GM12874 (cell line): ENCODE measurements at regions not wholly inside any gene's neighbourhood (a gene's known extent, or its start where the extent isn't known, plus 50 kb on each side); places are given as distances from the start of the nearest gene placed in this dataset.

ENCODE experiments used
- TF ChIP-seq, protein P1 (sequence below): IDR thresholded peaks from 2 replicates; pipeline ENCODE4 v1.5.1; 2011; ENCODE audit warnings: low read depth, mild to moderate bottlenecking, control low read depth, low read length, moderate library complexity; ENCODE audit not compliant: insufficient read depth

DNA sequence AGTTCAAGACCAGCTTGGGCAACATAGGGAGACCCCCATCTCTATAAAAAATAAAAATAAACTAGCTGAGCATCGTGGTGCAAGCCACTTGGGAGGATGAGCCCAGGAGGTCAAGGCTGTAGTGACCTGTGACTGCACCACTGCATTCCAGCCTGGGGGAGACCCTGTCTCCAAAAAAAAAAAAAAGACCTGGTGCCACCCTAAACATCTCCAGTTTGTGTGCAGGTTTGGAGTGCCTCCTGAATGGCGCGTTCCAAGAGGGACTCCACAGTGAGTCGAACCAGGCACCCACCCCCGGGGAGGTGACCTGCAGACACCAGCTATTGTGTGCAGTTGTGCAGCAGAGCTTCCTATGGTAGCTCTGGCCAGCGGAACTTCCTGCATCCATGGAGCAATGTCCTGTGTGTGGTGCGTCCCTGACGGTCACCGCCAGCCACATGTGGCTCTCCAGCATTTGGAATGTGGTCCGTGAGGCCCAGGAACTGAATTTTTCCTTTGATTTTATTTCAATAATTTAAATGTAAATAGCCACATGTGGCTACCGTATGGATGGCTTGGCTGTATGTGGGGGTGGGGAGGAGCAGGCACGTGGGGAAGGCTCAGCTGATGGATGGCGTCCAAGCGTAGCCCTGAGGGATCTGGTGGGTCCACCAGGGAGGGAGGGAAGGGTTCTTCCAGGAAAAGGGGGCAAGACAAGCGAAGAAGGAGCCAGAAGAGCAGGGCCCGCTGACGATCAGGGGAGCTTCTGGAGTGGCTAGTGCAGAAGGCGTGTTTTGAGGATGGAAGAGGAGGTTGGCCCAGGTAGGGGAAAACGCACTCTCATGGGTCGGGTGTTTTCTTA lies 107.1 kb upstream of the GSE1 start:
- TF ChIP-seq, protein P1, sequence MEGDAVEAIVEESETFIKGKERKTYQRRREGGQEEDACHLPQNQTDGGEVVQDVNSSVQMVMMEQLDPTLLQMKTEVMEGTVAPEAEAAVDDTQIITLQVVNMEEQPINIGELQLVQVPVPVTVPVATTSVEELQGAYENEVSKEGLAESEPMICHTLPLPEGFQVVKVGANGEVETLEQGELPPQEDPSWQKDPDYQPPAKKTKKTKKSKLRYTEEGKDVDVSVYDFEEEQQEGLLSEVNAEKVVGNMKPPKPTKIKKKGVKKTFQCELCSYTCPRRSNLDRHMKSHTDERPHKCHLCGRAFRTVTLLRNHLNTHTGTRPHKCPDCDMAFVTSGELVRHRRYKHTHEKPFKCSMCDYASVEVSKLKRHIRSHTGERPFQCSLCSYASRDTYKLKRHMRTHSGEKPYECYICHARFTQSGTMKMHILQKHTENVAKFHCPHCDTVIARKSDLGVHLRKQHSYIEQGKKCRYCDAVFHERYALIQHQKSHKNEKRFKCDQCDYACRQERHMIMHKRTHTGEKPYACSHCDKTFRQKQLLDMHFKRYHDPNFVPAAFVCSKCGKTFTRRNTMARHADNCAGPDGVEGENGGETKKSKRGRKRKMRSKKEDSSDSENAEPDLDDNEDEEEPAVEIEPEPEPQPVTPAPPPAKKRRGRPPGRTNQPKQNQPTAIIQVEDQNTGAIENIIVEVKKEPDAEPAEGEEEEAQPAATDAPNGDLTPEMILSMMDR: no peak

DNA sequence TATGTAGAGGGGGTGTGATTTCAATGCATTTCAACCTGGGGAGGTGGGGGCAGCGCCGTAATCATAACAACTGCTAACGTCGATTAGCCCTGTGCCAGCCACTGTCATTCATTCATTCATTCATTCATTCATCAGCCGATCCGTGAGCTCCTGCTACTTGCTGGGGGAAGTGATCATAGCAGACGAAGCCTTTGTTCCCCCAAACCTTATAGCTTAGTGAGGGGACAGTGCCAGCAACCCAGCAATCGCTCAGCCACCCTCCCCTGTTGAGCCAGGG lies 106.5 kb upstream of the GSE1 start:
- TF ChIP-seq, protein P1: no peak

DNA sequence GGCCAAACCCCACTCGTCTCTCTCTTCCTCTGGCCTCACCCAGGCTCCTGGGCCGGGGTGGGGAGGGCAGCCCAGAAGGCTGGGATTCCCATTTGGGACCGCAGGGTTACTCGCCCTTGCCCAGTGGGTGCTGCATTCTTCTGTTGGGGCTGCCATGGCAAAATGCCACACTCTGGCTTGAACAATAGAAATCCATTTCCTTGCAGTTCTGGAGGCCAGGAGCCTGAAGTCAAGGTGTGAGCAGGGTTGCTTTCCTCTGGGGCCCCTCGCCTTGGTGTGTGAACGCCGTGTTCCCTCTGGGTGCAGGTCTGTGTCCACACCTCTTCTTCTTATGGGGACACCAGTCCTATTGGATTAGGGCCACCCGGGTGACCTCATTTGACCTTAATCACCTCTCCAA lies 105.8 kb upstream of the GSE1 start:
- TF ChIP-seq, protein P1: no peak

DNA sequence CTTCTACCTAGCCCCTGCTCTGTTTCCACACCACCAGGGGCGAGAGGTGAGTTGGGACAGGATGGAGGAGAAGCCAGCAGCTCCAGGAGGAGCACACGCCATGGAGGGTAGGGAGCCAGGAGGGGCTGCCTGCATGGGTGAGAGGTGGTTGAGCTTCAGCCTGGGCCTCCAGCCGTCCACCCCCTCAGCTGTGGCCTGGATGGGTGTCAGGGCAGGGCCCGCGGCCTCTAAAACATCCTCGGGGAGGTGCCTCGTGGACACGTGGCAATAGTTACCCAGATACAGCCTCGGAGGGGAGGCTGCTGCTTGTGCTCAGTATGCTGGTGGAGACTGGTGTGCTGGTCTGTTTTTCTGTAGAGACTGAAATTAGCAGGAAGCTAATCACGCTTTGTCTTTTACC lies 104.7 kb upstream of the GSE1 start:
- TF ChIP-seq, protein P1: no peak

DNA sequence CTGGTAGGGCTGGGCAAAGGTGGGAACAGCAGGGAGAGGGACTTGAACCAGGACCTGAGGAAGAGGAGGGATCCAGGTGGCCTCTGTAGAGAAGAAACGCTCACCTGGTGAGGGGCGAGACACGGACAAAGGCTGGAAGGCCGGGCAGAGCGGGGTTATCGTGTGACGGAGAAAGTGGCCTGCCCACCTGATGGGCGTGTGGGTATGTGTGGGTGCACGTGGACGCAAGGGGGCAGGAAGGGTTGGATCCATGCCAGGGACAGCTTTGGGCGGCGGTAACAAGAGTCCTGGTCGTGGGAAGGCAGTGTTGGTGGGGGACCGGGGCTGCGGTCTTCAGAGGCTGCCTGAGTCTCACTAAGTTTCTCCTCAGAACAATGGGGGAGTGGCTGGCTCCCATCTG lies 104.1 kb upstream of the GSE1 start:
- TF ChIP-seq, protein P1: no peak

DNA sequence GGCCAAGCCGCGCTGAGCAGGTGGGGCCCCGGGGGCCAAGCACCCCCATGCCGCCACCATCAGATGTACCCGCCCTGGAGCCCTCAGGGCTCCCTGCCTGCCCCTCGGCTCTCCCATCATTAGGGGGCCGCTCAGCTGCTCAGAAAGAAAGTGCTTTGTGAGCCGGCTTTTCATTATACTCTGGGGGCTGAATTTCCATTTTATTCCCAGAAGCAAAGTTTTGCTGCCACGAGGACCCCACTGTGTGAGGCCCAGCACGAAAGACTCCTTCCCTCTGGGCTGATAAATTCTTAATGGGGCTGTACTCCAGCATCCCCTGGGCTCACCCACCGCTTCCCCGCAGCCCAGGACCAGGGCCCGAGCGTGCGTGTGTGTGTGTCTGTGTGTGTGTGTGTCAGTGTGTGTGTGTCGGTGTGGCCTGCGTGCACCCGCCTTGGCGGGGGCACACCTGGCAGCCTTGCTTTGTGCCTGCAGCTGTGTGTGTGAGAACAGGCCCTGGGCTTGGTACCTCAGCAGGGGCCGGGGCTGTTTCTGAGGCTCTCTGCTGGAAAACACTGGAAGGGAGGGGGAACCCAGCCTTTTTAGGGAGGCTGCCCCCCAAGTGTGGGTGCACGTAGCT lies 103.0 kb upstream of the GSE1 start:
- TF ChIP-seq, protein P1: no peak

DNA sequence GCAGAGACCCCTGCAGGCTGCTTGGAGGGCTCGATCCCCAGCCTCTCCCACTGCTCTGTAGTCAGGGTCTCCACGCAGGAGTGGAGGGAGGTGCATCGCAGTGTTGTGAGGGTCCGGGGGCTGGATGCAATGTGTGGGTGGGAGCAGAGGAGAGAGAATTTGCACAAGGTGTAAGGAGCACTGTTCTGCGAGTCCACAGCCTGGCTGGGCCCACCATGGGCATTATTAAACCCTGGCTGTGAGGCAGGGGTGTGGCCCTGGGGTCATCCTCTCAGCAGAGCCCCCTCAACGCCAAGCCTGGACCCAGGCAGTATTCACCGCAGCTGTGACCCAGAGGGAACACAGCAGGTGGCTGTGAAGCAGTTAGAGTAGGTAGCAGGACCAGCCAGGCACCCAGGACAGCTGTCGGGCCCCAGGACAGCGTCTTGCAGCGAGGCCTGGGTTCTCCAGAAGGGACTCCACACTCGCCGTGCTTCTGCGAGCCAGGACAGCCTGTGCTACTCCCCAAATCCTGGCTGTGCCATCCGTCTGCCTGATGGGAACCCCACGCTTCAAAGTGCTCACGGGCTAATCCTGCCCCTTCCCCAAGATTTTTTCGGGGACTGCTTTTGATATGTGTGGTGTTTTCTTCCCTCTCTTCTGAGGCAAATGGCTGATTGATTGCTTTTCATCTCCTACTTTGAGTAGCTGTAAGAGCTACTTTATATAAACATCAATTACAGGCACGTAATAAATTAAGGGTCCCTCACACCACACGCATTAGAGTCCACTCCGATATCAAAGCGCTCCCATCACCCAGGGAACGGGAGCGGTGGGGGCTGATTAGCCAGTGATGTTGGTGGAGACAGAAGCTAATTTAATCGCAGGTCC lies 100.9 kb upstream of the GSE1 start:
- TF ChIP-seq, protein P1: no peak
